HG03457 (cell line): ENCODE measurements at regions not wholly inside any gene's neighbourhood (a gene's known extent, or its start where the extent isn't known, plus 50 kb on each side); places are given as distances from the start of the nearest gene placed in this dataset.
"Not testable (repeated sequence)": the region's sequence is repeated elsewhere in the genome, so short reads cannot be mapped to it uniquely, and the experiment has no call there.

ENCODE experiments used
- ATAC-seq: cut with Tn5 transposase; IDR thresholded peaks from one replicate; pipeline ENCODE4 v1.9.1; 2021; ENCODE audit warnings: moderate number of reproducible peaks; ENCODE audit not compliant: unreplicated experiment

GRCh38 chr2:193187816-193188215 lies 993.1 kb upstream of the TMEFF2 start:
- ATAC-seq = peak; percentile 62

- not testable (repeated sequence) for ATAC-seq
These were observed 976.2 kb upstream of the TMEFF2 start for GRCh38 chr2:193170981-193171380.

GRCh38 chr2:193156480-193156879 lies 961.7 kb upstream of the TMEFF2 start:
- no peak for ATAC-seq

- ATAC-seq = no peak
These were observed 959.3 kb upstream of the TMEFF2 start for GRCh38 chr2:193154076-193154475.

GRCh38 chr2:193153576-193153975 lies 958.8 kb upstream of the TMEFF2 start:
- no peak for ATAC-seq

- ATAC-seq = not testable (repeated sequence)
These were observed 947.7 kb upstream of the TMEFF2 start for GRCh38 chr2:193142467-193142866.

- ATAC-seq = no peak
These were observed 947.3 kb upstream of the TMEFF2 start for GRCh38 chr2:193141998-193142397.

GRCh38 chr2:193140895-193141294 lies 946.2 kb upstream of the TMEFF2 start:
- not testable (repeated sequence) for ATAC-seq

GRCh38 chr2:193124815-193125214 lies 930.1 kb upstream of the TMEFF2 start:
- no peak for ATAC-seq

- no peak for ATAC-seq
These were observed 920.1 kb upstream of the TMEFF2 start for GRCh38 chr2:193114827-193115226.

- ATAC-seq = no peak
These were observed 918.3 kb upstream of the TMEFF2 start for GRCh38 chr2:193112986-193113385.

- no peak for ATAC-seq
These were observed 908.3 kb upstream of the TMEFF2 start for GRCh38 chr2:193103064-193103463.

- ATAC-seq = no peak
These were observed 906.9 kb upstream of the TMEFF2 start for GRCh38 chr2:193101591-193101990.

- ATAC-seq = no peak
These were observed 893.3 kb upstream of the TMEFF2 start for GRCh38 chr2:193088026-193088425.

- ATAC-seq = no peak
These were observed 882.3 kb upstream of the TMEFF2 start for GRCh38 chr2:193076995-193077394.

GRCh38 chr2:193074933-193075332 lies 880.2 kb upstream of the TMEFF2 start:
- no peak for ATAC-seq

- ATAC-seq = no peak
These were observed 877.9 kb upstream of the TMEFF2 start for GRCh38 chr2:193072647-193073046.

- not testable (repeated sequence) for ATAC-seq
These were observed 830.8 kb upstream of the TMEFF2 start for GRCh38 chr2:193025556-193025955.

GRCh38 chr2:193024791-193025190 lies 830.1 kb upstream of the TMEFF2 start:
- ATAC-seq = no peak

GRCh38 chr2:193011870-193012269 lies 817.1 kb upstream of the TMEFF2 start:
- ATAC-seq = no peak

GRCh38 chr2:192993059-192993458 lies 798.3 kb upstream of the TMEFF2 start:
- ATAC-seq = no peak

- no peak for ATAC-seq
These were observed 788.4 kb upstream of the TMEFF2 start for GRCh38 chr2:192983173-192983572.

GRCh38 chr2:192978395-192978794 lies 783.7 kb upstream of the TMEFF2 start:
- ATAC-seq = no peak

- ATAC-seq = no peak
These were observed 777.2 kb upstream of the TMEFF2 start for GRCh38 chr2:192971981-192972380.
